ENCODE measurements at regions not wholly inside any gene's neighbourhood (a gene's known extent, or its start where the extent isn't known, plus 50 kb on each side); places are given as distances from the start of the nearest gene placed in this dataset.

- no peak for TF ChIP-seq CTCF (IDR thresholded peaks at IDR 0.05; ENCODE audit: borderline replicate concordance, extremely low read depth, low read length, poor library complexity, severe bottlenecking)
- no peak for TF ChIP-seq EZH2 (IDR thresholded peaks at IDR 0.05; ENCODE audit: borderline replicate concordance, low read depth, low read length, severe bottlenecking)
These were observed 66.1 kb upstream of the MLN start for GRCh38 chr6:33869826-33870423.

Measured in DND-41 (cell line).